T-helper 1 cell (primary cell): ENCODE measurements at regions not wholly inside any gene's neighbourhood (a gene's known extent, or its start where the extent isn't known, plus 50 kb on each side); places are given as distances from the start of the nearest gene placed in this dataset.

ENCODE experiments used
- DNase-seq, 5 donors: peaks; one replicate each; pipeline ENCODE4 v3.0.0-alpha.2; 2012 to 2020

DNA sequence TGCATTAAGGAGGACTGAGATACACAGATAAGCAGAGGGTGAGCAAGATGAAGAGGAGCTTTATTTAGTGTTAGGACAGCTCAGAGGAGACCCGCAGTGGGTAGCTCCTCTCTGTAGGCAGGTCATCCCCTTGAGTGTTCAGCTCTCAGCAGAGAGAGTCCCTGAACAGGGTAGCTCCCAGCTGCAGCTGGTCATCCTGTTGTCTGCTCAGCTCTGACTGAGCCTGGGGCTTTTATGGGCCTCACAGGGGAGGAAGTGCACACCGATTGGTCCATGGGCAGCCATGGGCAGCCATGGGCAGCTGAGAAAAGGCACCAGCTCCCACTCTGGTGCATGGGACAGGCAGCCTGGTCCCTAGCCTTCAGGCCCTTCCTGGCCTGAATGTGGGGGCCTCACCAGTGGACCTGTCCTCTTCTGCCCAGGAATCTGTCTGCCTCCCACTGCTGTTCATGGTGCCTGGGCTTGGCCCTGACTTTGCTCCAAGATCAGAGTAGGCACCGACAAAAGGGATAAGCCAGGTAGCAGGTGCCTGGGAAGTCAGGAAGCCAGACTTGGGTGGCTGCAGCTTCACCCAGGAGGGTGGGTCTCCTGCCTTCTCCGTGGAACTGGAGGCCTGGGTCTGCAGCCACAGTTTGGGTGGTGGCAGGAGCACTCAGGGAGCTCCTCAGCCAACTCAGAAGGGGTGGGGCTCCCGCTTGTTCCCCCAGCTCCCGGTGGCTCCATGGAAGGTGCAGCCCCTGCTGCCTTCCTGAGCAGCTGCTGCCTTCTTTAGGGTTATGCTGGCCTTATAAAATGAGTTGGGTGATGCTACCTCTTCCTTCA, 54.7 kb downstream of the MYEOV start:
- no peak for DNase-seq

DNA sequence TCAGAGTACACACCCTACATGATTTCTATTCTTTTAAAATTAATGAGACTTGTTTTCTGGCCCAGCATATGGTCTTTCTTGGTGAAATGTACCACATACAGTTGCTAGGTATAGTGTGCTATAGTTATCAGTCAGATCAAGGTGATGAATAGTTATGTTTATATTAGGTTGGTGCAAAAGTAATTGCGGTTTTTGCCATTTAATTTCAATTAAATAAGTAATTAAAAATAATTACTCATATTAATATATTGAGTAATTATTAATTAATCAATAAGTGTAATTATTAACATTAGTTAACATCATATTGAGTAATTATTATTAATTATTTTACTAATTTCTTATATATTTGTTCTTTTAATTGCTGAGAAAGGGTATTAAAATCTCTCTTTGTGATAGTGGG, 56.1 kb downstream of the MYEOV start:
- DNase-seq: no peak

DNA sequence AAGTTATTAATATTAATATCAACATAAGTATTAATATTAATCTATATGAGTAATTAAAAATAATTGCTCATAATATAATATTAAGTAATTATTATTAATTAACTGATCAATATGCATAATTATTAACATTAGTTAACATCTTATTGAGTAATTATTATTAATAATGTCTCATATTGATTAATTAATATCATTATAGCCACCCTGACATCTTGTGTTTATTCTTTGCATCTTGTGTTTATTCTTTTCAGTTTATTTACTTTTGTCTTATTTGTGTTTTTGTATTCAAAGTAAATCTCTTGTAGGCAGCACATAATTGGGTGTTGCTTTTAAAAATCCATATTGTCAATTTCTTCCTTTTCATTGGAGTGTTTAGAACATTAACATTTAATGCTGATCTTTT, 56.6 kb downstream of the MYEOV start:
- DNase-seq: no peak

- DNase-seq: no peak
Measured at GRCh38 chr11:69351460-69351859, 57.5 kb downstream of the MYEOV start.

DNA sequence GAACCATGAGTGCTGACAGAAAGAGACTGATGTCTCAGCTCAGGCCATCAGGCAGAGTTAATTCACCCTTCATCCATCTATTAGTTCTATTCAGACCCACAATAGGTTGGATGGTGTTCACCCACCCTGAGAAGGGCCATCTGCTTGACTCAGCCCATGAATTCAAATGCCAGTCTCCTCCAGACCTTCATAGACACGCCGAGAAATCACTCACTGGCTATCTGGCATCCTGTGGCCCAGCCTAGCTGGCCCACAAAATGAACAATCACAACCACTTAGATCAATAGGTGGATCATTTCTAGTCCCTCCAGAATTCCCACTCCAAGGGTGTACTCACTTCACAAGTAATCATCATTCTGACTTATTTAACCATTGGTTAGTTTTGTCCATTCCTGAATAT, 58.2 kb downstream of the MYEOV start:
- no peak for DNase-seq

DNA sequence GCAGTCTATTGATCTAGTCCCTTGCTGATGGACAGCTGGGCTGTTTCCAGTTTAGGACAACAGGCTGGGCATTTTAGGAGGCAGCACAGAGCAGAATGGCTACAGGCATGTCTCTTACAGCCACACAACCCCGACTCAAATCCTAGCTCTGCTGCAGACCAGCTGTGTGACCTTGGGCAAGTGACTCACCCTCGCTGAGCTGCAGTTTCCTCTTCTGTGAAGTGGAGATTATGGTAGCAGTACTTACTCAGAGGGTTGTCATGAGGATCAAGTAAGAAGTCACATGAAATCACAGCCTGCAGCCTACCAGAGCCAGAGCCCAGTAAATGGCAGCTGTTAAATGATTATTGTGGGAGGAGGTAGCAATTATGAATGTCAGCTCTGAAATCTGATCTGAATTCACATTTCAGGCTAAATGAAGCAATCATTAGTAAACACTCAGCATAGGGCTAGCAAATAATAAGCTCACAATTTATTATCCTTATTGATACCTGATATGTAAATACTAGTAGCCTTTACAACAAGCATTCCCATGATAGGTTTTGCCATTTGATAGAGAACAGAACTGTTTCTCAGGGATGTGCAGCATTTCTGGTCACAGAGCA, 58.9 kb downstream of the MYEOV start:
- peak in 1 of 5 donors; percentile 8 for DNase-seq

DNA sequence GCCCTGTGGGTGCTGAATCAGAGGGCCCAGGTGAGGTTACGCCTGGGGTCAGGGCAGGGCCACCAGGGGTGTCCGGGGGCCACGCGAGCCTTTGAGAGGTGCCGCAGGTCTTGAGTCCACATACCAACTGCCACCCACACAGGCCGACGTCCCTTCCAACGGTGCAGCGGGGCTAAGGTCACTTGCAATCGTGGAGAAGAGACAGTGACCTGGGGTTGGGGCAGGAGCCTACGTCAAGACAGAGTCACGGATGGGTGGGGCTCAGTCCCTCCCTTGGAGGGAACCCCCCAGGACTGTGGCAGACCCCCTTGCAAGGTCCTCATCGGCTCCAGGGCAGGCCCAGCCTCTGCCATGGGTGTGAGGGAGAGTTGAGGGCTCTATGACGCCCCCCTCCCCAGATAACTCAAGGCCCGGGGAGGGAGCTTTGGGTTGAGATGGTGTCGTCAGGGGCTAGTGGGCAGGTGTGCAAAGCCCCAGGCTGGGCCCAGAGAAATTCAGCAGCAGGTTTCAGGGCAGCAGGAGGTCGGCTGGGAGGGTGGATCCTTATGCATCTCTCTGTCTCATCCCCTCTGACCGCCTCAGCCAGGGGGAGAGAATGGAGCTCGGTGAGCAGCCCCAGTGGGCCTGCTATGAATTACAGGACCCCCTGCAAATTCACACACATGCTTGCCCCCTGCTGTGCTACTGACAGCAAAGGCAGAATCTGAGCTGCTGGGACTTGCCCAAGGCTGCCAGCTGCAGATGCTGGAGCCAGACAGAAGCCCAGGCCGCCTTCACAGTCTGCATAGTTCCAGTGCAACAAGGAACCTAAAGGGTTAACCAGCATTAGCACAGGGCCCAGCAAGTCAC, 60.0 kb downstream of the MYEOV start:
- DNase-seq: no peak

DNA sequence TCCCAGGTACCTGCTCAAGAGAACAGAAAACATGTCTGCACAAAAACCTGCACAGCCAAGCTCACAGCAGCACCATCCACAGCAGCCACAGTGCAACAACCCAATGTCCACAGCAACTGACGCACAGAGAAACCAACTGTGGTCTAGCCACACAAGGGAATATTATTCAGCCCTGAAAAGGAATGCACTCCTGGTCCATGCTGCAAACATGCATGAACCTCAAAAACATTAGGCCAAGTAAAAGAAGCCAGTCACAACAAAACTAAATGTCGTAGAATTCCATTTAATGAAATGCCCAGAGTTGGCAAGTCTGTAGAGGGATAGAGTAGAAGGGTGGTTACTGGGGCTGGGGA, 60.6 kb downstream of the MYEOV start:
- DNase-seq: no peak

- DNase-seq: no peak
Measured at GRCh38 chr11:69355346-69355940, 61.5 kb downstream of the MYEOV start.

DNA sequence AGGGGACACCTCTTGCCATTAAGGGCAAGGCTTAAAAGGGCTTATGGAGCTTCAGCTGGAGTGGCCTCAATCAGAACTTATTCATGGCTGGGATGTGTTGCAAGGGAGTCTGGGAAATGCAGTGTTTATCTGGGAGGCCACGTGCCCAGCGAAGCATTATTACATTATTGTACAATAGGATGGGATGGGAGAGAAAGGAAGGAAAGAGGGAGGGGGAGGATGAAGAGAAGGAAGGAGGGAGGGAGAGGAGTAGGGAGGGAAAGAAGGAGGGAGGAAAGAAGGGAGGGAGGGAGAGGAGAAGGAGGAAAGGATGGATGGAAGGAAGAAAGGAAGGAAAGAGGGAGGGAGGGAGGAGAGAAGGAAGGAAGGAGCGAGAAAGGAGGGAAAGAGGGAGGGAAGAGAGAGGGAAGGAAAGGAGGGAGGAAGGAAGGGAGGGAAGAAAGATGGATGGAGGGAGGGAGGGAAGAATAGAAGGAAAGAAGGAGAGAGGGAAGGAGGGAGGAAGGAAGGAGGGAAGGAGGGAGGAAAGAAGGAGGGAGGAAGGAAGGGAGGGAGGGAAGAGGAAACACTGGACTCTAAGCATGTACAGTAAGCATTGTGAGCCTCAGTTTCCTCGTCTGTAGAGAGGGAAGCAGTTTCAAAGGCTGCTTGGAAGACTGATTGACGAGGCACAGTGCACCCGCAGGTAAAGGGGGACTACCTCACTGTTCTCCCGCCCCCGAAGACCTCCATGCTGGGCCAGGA, 62.2 kb downstream of the MYEOV start:
- DNase-seq: no peak

DNA sequence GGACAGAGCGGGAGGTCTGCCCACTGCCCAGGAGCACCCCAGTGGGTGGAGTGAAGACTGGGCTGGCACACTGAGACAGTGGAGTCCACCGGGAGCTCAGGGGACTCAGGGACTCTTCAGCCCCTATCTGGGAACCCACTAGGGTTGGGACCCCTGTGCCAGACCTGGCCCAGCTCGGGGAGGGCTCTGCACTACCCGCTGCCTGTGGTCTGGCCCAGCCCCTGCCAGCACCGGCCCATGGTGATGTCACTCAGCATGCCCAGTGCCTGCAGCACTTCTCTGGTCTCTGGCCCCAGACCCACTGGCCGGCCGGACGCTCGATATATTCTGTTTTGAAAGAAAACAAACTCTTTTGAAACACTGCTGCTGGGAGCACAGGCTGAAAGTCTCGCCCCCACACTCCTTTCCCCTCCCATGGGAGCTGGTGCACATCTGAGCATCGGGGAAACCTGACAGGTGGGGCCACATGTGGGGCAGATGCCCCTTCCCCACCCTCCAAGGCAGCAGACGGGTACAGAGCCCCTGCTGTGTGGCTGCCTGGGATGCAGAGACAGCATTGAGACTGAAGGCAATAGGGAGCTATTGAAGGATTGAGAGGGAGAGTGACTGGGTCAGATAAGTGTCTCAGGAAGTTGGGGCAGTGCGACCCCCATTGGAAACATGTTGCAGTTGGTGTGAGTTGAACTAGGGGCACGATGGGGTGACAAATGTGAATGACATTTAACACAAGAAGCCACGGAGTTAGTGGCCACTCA, 62.9 kb downstream of the MYEOV start:
- DNase-seq: no peak

DNA sequence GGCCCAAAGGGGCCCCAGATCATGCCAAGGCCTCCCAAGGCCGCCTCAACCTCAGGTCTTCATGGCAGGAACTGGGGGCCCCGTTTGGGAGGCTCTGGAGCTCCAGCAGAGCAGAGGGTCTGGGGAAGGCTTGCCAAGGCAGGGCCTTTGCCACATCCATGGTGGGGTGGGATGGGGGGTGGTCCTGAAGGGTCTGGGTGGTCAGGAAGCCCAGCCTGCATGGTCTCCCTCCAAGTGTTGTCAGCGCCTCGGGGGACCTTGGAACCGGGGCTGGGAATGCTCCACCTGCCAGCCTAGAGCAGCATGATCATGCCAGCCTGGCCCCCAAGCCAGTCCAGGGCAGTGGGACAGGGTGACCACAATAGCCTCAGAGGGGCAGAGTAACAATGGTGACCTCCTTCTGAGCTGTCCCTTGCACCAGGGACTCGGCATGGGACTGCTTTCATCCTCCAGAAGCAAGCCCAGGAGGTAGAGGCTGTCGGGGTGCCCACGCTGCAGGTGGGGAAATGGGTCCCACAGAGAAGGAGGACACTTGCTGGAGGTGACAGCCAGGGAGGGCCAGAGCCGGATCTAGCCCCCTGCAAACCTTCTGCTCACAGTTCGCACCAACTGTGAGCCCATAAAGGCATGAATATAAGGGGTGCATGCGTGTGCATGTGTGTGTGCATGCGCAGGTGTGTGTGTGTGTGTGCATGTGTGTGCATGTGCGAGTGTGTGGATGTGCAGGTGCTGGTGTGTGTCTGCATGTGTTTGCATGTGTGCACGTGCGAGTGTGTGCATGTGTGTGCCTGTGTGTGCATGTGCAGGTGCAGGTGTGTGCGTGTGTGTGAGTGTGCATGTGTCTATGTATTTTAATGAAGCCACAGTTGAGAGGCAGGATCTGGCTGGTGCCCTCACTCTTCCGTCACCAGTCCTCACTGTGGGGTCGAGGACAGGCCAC, 63.8 kb downstream of the MYEOV start:
- no peak for DNase-seq

- no peak for DNase-seq
Measured at GRCh38 chr11:69358398-69359020, 64.6 kb downstream of the MYEOV start.

DNA sequence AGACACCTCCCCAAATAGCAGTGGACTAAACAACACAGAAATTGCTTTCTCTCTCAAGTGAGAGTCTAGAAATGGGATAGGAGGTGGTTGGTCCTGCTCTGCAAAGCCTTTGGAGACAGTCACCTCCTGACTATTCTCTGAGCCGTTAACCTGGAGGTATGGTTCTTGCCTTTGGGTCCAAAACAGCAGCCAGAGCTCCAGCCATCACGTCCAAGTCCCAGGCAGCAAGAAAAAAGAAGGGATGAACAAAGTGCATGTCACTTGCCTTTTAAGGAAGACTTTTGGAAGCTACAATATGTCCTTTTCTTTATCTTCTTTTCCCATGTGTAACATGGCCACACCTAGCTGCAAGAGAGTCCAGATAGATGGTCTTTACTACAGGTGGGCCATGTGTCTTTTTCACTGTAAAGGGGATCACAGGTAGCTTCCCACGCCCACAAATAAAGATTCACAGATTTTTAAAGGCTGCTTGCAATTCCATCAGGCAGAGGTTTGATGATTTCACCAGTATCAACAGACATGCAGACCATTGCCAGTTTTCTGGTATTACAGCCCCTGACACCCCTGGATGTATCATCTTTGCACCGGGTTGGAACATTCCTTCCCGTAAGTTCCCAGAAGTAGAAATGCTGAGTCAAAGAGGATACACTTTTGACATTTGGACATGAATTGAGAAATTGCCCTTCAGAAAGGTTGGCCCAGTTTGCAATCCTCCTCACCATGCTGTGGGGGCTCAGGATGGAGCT, 66.0 kb downstream of the MYEOV start:
- DNase-seq: no peak

GRCh38 chr11:69360606-69361005, 66.7 kb downstream of the MYEOV start:
- no peak for DNase-seq

DNA sequence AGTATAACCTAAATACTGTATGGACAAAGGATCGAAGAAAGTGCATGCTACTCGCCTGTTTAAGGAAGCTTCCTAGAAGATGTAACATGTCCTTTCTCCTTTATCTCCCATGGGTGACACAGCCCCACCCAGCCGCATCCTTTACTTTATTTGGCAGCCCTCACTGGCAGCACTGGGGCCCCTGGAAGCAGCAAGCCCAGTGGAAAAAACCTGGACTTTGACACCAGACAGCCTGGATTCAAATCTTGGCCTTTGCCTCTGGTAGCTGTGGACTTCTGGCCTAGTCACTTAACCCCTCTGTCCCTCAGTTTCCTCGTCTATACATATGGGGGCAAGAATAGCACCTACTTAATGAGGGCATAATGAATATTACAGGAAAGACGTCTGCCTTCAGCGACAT, 67.1 kb downstream of the MYEOV start:
- DNase-seq: no peak

DNA sequence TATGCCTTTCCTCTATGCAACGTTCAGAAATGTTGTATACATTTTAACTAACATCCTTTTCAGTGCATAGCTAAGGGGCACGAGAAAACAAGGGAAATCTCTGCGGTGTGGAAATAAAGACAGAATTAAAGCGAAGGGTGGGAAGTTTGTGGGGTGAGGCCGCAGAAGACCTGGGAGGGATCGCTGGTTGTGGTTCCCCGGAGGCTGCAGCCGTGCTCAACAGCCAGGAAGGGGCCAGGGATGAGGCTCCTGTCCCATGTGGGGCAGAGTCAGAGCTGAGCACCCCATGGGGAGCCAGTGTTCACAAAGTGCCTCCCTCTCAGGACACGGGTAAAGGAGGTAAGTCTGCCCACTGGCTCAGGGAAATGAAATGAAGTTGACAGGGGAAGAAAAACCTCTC, 67.5 kb downstream of the MYEOV start:
- no peak for DNase-seq

- no peak for DNase-seq
Measured at GRCh38 chr11:69362315-69362714, 68.4 kb downstream of the MYEOV start.

- DNase-seq: no peak
Measured at GRCh38 chr11:69364921-69365320, 71.0 kb downstream of the MYEOV start.
